Stomach (tissue), 4 donors: ENCODE measurements at regions not wholly inside any gene's neighbourhood (a gene's known extent, or its start where the extent isn't known, plus 50 kb on each side); places are given as distances from the start of the nearest gene placed in this dataset.

ENCODE experiments used
- CTCF ChIP-seq, 7 experiments: fragments of 450-650 bp in 4 of 7; fragments of 200-600 bp in 3 of 7; sonication (generic) in 3 of 7; IDR thresholded peaks; one replicate each; pipeline ENCODE4 v1.5.1; 2016 to 2019; ENCODE audit warnings: antibody characterized with exemption in 7 of 7, control low read depth in 2 of 7, mild to moderate bottlenecking in 1 of 7
- POLR2A ChIP-seq, 4 donors: fragments of 450-650 bp; IDR thresholded peaks; one replicate each; pipeline ENCODE4 v1.6.1; 2016; ENCODE audit warnings: antibody characterized with exemption in 4 of 4, control low read depth in 2 of 4, mild to moderate bottlenecking in 1 of 4, moderate library complexity in 1 of 4
- POLR2AphosphoS5 ChIP-seq, 3 donors: sonication (generic); formaldehyde crosslinking; IDR thresholded peaks; one replicate each; pipeline ENCODE4 v1.6.1; 2016; ENCODE audit warnings: antibody characterized with exemption in 3 of 3

DNA sequence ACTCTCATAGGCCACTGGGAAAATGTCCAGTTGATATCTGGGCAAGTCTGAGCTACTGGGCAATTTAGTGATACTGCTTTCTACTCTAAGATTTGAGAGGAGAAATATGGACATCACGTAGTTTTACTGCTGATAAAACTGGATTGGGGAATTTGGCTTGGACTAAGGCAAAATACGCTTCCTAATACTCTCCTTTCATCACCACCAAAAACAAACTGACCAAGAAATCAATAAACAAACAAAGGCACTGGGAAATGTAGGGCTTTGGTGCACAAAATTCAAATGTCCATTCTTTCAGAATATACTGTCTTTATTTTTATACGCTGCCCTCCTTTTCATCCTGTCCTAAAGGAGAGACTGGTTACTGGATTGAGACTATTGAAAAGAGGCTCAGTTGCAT is 145.1 kb upstream of the SP8 start:
- TF ChIP-seq POLR2A (IDR thresholded peaks at IDR 0.05): no peak
- no peak for TF ChIP-seq POLR2AphosphoS5 (IDR thresholded peaks at IDR 0.05)
- no peak for TF ChIP-seq CTCF (IDR thresholded peaks at IDR 0.05)
